Kidney (tissue), 13 donors: ENCODE measurements at regions not wholly inside any gene's neighbourhood (a gene's known extent, or its start where the extent isn't known, plus 50 kb on each side); places are given as distances from the start of the nearest gene placed in this dataset.

ENCODE experiments used
- DNase-seq, 5 donors: peaks; one replicate each; pipeline ENCODE4 v3.0.0-alpha.2; 2013 to 2020
- FAIRE-seq: peaks from 2 replicates; lab custom pipeline; 2012; peaks lifted over from hg19 to GRCh38; lab: Jason Lieb, UNC
- H3K27ac ChIP-seq, 2 donors: one replicate each; pipeline ENCODE4 v1.7.0; 2013; ENCODE audit warnings: low read depth in 2 of 2, low read length in 2 of 2, inconsistent platforms in 1 of 2
- H3K27me3 ChIP-seq: one replicate; pipeline ENCODE4 v1.7.1; 2013; ENCODE audit warnings: low read length, inconsistent platforms; ENCODE audit not compliant: control insufficient read depth, insufficient read depth
- H3K36me3 ChIP-seq, 3 donors: one replicate each; pipeline versions ENCODE4 v1.7.0 to v1.7.1; 2013; ENCODE audit warnings: low read length in 3 of 3, control low read depth in 1 of 3, inconsistent platforms in 1 of 3; ENCODE audit not compliant: insufficient read depth in 3 of 3, control insufficient read depth in 2 of 3
- H3K4me1 ChIP-seq, 3 donors: one replicate each; pipeline versions ENCODE4 v1.7.0 to v1.7.1; 2013; ENCODE audit warnings: low read length in 3 of 3, inconsistent platforms in 1 of 3, low read depth in 1 of 3; ENCODE audit not compliant: control insufficient read depth in 2 of 3, insufficient read depth in 2 of 3
- H3K4me3 ChIP-seq, 3 donors: one replicate each; pipeline versions ENCODE4 v1.7.0 to v1.8.1; 2013; ENCODE audit warnings: low read length in 3 of 3, control low read depth in 1 of 3, inconsistent platforms in 1 of 3
- H3K9ac ChIP-seq, 3 donors: one replicate each; pipeline versions ENCODE4 v1.7.0 to v1.7.1; 2013; ENCODE audit warnings: low read length in 3 of 3, control low read depth in 1 of 3, inconsistent platforms in 1 of 3
- H3K9me3 ChIP-seq, 3 donors: one replicate each; pipeline versions ENCODE4 v1.7.0 to v1.7.1; 2013; ENCODE audit warnings: low read length in 3 of 3, control low read depth in 1 of 3, inconsistent platforms in 1 of 3; ENCODE audit not compliant: control insufficient read depth in 2 of 3, insufficient read depth in 1 of 3
- CTCF ChIP-seq: IDR thresholded peaks from 3 replicates; pipeline ENCODE4 v1.5.1; 2012; ENCODE audit warnings: mild to moderate bottlenecking, moderate library complexity, borderline replicate concordance; ENCODE audit not compliant: insufficient read depth; ENCODE audit errors: extremely low read depth
- intact Hi-C: fragments of 100-400 bp; cut with DNase I; formaldehyde crosslinking; loops from one replicate; pipeline ENCODE4 v1.11.1; 2022
- donor health status: control.
- donor health status: control.
- donor health status: control.
- donor health status: control.
- donor health status: control.
- donor health status: DM: yes; HTN: yes; CAD: no.
- donor health status: Normal renal cell carcinoma (clear cell type).

- no peak for TF ChIP-seq CTCF
- FAIRE-seq: no peak
- DNase-seq: no peak
Measured at GRCh38 chr5:115686738-115687074, 60.9 kb upstream of the TMED7 start.

GRCh38 chr5:115686051-115686737 lies 60.4 kb upstream of the TMED7 start:
- no peaks in the 10 kb centered on the region for H3K27me3 ChIP-seq
- H3K9ac ChIP-seq: no peak overlapping the region
- H3K36me3 ChIP-seq: no peaks in the 10 kb centered on the region
- TF ChIP-seq CTCF: no peak
- peak in 2 of 5 donors; percentile 8 to 34 for DNase-seq
- H3K4me1 ChIP-seq: peaks cover 0 to 3% (median 0%) of the 10 kb centered on the region in 3 donors
- FAIRE-seq: no peak
- no peak overlapping the region for H3K27ac ChIP-seq
- H3K9me3 ChIP-seq: peaks cover 0 to 3% (median 0%) of the 10 kb centered on the region in 3 donors
- H3K4me3 ChIP-seq: no peak overlapping the region
- intact Hi-C loops: no loop called here

More at GRCh38 chr5:115686738-115687074, 60.9 kb upstream of the TMED7 start:
- Histone ChIP-seq H3K36me3 (no peaks in the 10 kb centered on the region), H3K4me1 (peaks cover 0 to 3% (median 0%) of the 10 kb centered on the region in 3 donors), H3K27me3 (no peaks in the 10 kb centered on the region), H3K9me3 (peaks cover 0 to 3% (median 0%) of the 10 kb centered on the region in 3 donors), H3K4me3 (no peak overlapping the region), H3K27ac (no peak overlapping the region), H3K9ac (no peak overlapping the region)
- intact Hi-C loops: no loop called here

- Histone ChIP-seq H3K9me3 (peaks cover 0 to 3% (median 0%) of the 10 kb centered on the region in 3 donors), H3K4me3 (no peak overlapping the region), H3K4me1 (peaks cover 0 to 3% (median 0%) of the 10 kb centered on the region in 3 donors), H3K36me3 (no peaks in the 10 kb centered on the region), H3K27ac (no peak overlapping the region), H3K27me3 (no peaks in the 10 kb centered on the region), H3K9ac (no peak overlapping the region)
- TF ChIP-seq CTCF: no peak
- FAIRE-seq (no peak), DNase-seq (peak in 1 of 5 donors; percentile 32)
- intact Hi-C loops: no loop called here
Measured at GRCh38 chr5:115685490-115685889, 59.7 kb upstream of the TMED7 start.
